Parathyroid adenoma (tissue), 2 donors: ENCODE measurements at regions not wholly inside any gene's neighbourhood (a gene's known extent, or its start where the extent isn't known, plus 50 kb on each side); places are given as distances from the start of the nearest gene placed in this dataset.

ENCODE experiments used
- H2AFZ ChIP-seq: fragments of 300-600 bp; sonication (generic); one replicate; pipeline ENCODE4 v1.7.0; 2017; ENCODE audit warnings: antibody characterized with exemption, mild to moderate bottlenecking
- H3K27ac ChIP-seq: fragments of 300-600 bp; sonication (generic); one replicate; pipeline ENCODE4 v1.7.0; 2017
- H3K27me3 ChIP-seq: fragments of 300-600 bp; sonication (generic); one replicate; pipeline ENCODE4 v1.7.0; 2017; ENCODE audit warnings: low read length; ENCODE audit not compliant: control insufficient read depth, insufficient read depth
- H3K36me3 ChIP-seq: fragments of 300-600 bp; sonication (generic); one replicate; pipeline ENCODE4 v1.7.0; 2017; ENCODE audit warnings: low read length; ENCODE audit not compliant: control insufficient read depth, insufficient read depth
- H3K4me1 ChIP-seq: fragments of 300-600 bp; sonication (generic); one replicate; pipeline ENCODE4 v1.7.0; 2017; ENCODE audit warnings: control low read depth
- H3K4me2 ChIP-seq: fragments of 300-600 bp; sonication (generic); one replicate; pipeline ENCODE4 v1.7.0; 2017; ENCODE audit warnings: low read length
- H3K4me3 ChIP-seq: fragments of 300-600 bp; sonication (generic); one replicate; pipeline ENCODE4 v1.7.0; 2017; ENCODE audit warnings: low read depth, low read length
- H3K79me2 ChIP-seq: fragments of 300-600 bp; sonication (generic); one replicate; pipeline ENCODE4 v1.7.0; 2017; ENCODE audit warnings: control low read depth
- H3K9ac ChIP-seq: fragments of 300-600 bp; sonication (generic); one replicate; pipeline ENCODE4 v1.7.0; 2017; ENCODE audit warnings: mild to moderate bottlenecking
- H3K9me3 ChIP-seq: fragments of 300-600 bp; sonication (generic); one replicate; pipeline ENCODE4 v1.7.0; 2017; ENCODE audit warnings: low read length; ENCODE audit not compliant: control insufficient read depth
- TF ChIP-seq, protein P1 (sequence below): fragments of 300-600 bp; sonication (generic); IDR thresholded peaks from one replicate; pipeline ENCODE4 v1.7.0; 2017; ENCODE audit warnings: antibody characterized with exemption, mild to moderate bottlenecking
- donor health status: primary hyperparathyroidism.

DNA sequence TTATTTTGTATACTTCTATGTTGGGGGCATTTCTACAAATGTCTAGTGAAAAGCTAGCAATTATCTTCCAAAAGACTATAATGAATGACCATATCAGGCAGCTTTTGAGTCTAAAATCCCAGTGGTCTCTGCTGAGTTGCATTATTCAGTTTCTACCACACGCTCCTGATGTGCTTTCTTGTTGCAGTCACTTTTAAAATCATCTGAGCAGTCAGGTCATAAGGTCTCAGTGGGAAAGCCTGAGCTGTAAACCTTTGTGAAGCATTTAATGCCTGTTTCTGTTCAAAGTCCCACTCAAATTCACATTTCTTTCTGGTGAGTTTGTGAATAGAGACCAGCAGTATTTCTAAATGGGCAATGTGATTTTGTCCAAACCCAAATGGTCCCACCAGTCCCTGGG lies 1681.5 kb downstream of the HACE1 start:
- no peak overlapping the region for H2AFZ ChIP-seq
- no peaks in the 10 kb centered on the region for H3K9me3 ChIP-seq
- no peaks in the 10 kb centered on the region for H3K79me2 ChIP-seq
- no peaks in the 10 kb centered on the region for H3K4me1 ChIP-seq
- H3K27ac ChIP-seq = no peak overlapping the region
- no peak overlapping the region for H3K4me3 ChIP-seq
- TF ChIP-seq, protein P1, sequence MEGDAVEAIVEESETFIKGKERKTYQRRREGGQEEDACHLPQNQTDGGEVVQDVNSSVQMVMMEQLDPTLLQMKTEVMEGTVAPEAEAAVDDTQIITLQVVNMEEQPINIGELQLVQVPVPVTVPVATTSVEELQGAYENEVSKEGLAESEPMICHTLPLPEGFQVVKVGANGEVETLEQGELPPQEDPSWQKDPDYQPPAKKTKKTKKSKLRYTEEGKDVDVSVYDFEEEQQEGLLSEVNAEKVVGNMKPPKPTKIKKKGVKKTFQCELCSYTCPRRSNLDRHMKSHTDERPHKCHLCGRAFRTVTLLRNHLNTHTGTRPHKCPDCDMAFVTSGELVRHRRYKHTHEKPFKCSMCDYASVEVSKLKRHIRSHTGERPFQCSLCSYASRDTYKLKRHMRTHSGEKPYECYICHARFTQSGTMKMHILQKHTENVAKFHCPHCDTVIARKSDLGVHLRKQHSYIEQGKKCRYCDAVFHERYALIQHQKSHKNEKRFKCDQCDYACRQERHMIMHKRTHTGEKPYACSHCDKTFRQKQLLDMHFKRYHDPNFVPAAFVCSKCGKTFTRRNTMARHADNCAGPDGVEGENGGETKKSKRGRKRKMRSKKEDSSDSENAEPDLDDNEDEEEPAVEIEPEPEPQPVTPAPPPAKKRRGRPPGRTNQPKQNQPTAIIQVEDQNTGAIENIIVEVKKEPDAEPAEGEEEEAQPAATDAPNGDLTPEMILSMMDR = no peak
- H3K36me3 ChIP-seq = no peaks in the 10 kb centered on the region
- no peak overlapping the region for H3K4me2 ChIP-seq
- no peak overlapping the region for H3K9ac ChIP-seq
- no peaks in the 10 kb centered on the region for H3K27me3 ChIP-seq

DNA sequence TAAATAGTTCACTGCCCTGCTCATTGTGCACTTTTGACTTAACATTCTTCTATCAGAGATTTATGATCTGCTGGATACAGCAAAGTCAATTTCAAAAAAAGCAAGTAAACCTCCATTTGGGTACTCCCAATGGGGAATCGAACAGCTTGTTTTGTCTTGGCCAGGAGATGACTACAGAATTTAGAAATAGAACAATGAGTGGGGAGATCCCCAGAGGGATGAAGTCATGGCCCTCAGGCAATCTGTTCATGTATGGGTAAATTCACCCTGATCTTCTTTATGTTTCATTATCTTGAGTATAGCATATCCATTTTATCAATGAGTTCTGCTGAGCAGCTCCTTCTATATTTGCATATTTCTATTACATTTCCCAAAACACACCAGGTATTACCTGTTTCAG lies 1681.9 kb downstream of the HACE1 start:
- no peaks in the 10 kb centered on the region for H3K9me3 ChIP-seq
- no peaks in the 10 kb centered on the region for H3K36me3 ChIP-seq
- no peak overlapping the region for H3K9ac ChIP-seq
- H3K4me3 ChIP-seq = no peak overlapping the region
- TF ChIP-seq, protein P1 = no peak
- no peaks in the 10 kb centered on the region for H3K79me2 ChIP-seq
- no peak overlapping the region for H3K4me2 ChIP-seq
- H3K4me1 ChIP-seq = no peaks in the 10 kb centered on the region
- no peaks in the 10 kb centered on the region for H3K27me3 ChIP-seq
- H2AFZ ChIP-seq = no peak overlapping the region
- H3K27ac ChIP-seq = no peak overlapping the region

DNA sequence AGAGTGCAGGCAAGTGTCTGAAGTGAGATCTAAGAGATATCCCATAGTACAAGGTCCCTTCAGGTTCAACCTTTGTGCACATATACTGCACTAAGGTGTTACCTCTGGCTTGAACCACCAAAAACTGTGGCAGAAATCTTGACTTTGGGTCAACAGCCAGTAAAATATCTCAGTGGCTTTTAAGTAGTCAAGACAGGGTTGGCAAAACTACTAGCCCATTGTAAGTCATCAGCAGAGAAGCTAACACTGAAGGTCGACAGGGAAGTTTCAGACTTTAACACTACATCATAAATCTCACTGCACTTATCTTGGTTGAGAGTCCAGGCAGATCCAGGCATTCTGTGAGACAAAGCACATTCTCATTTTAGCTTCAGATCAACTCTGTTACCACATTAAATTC lies 1684.7 kb downstream of the HACE1 start:
- no peaks in the 10 kb centered on the region for H3K36me3 ChIP-seq
- H3K4me2 ChIP-seq = no peak overlapping the region
- no peak overlapping the region for H3K27ac ChIP-seq
- no peak overlapping the region for H2AFZ ChIP-seq
- H3K9me3 ChIP-seq = no peaks in the 10 kb centered on the region
- no peaks in the 10 kb centered on the region for H3K4me1 ChIP-seq
- H3K27me3 ChIP-seq = no peaks in the 10 kb centered on the region
- no peak overlapping the region for H3K4me3 ChIP-seq
- TF ChIP-seq, protein P1 = no peak
- H3K9ac ChIP-seq = no peak overlapping the region
- no peaks in the 10 kb centered on the region for H3K79me2 ChIP-seq

DNA sequence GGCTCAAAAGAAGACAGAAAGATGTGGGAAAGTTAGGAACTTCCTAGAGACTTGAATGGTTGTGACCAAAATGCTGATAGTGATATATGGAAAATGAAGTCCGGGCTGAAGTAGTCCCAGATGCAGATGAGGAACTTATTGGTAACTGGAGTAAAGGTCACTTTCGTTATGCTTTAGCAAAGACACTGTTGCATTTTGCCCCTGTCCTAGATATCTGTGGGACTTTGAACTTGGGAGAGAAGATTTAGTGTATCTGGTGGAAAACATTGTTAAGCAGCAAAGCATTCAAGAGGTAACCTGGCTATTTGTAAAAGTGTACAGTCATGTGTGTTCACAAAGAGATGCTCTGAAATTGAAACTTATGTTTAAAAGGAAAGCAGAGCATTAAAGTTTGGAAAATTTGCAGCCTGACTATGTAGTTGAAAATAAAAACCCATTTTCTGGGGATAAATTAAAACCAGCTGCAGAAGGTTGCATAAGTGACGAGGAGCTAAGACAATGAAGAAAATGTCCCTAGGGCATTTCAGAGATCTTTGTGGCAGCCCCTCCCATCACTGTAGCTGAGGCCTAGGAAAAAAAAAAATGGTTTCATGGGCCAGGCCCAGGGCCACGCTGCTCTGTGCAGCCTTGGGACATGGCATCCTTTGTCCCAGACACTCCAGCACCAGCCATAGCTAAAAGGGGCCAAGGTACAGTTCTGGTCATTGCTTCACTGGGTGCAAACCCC lies 1692.2 kb downstream of the HACE1 start:
- no peaks in the 10 kb centered on the region for H3K79me2 ChIP-seq
- H3K27ac ChIP-seq = no peak overlapping the region
- no peak overlapping the region for H3K4me2 ChIP-seq
- H3K9ac ChIP-seq = no peak overlapping the region
- no peak overlapping the region for H2AFZ ChIP-seq
- H3K27me3 ChIP-seq = no peaks in the 10 kb centered on the region
- H3K4me3 ChIP-seq = no peak overlapping the region
- TF ChIP-seq, protein P1 = no peak
- H3K4me1 ChIP-seq = no peaks in the 10 kb centered on the region
- H3K36me3 ChIP-seq = no peaks in the 10 kb centered on the region
- H3K9me3 ChIP-seq = no peaks in the 10 kb centered on the region
